SK-N-SH (cell line): ENCODE measurements at regions not wholly inside any gene's neighbourhood (a gene's known extent, or its start where the extent isn't known, plus 50 kb on each side); places are given as distances from the start of the nearest gene placed in this dataset.

Source experiments
- CTCF ChIA-PET: fragments of 300-600, 350-600 bp; formaldehyde crosslinking; extraction: SDS; loops from one replicate; lab custom pipeline; 2021; lab: Yijun Ruan, JAX
- POLR2A ChIA-PET: fragments of 350-600 bp; sonication (Branson Sonifier 250); formaldehyde crosslinking; extraction: SDS; loops from one replicate; lab custom pipeline; 2020; ENCODE audit warnings: antibody characterized with exemption, inconsistent platforms; lab: Yijun Ruan, JAX
- DNase-seq: peaks from one replicate; pipeline ENCODE4 v3.0.0; 2012
- H2AFZ ChIP-seq: fragments of 200-600 bp; sonication (generic); 2 replicates; pipeline ENCODE4 v1.8.1; 2016; ENCODE audit warnings: antibody characterized with exemption, mild to moderate bottlenecking, low read depth
- H3F3A ChIP-seq: fragments of 200-600 bp; sonication (generic); replicated peaks from 2 replicates; pipeline ENCODE3; 2016; ENCODE audit warnings: antibody characterized with exemption, mild to moderate bottlenecking; ENCODE audit not compliant: insufficient read depth
- H3K27ac ChIP-seq, 2 experiments: fragments of 200-500 bp in 1 of 2; fragments of 200-600 bp in 1 of 2; sonication (Bioruptor generic) in 1 of 2; sonication (generic), shearing (Covaris generic) in 1 of 2; 2 replicates each; pipeline versions ENCODE4 v1.5.1 to v1.6.1; 2014 to 2016; ENCODE audit warnings: low read depth in 2 of 2, inconsistent platforms in 1 of 2, low read length in 1 of 2, mild to moderate bottlenecking in 1 of 2, mixed read lengths in 1 of 2
- H3K27me3 ChIP-seq: fragments of 200-600 bp; sonication (generic), shearing (Covaris generic); 2 replicates; pipeline ENCODE4 v1.6.1; 2016; ENCODE audit warnings: mixed run types; ENCODE audit not compliant: insufficient read depth
- H3K36me3 ChIP-seq, 2 experiments: fragments of 200-500 bp in 1 of 2; fragments of 200-600 bp in 1 of 2; sonication (Bioruptor generic) in 1 of 2; sonication (generic) in 1 of 2; replicated peaks in 1 of 2; 2 replicates each; pipeline versions ENCODE3 to v1.5.1; 2014 to 2016; ENCODE audit warnings: low read length in 1 of 2, mild to moderate bottlenecking in 1 of 2; ENCODE audit not compliant: insufficient read depth in 2 of 2, control insufficient read depth in 1 of 2
- H3K4me1 ChIP-seq, 2 experiments: fragments of 200-500 bp in 1 of 2; fragments of 200-600 bp in 1 of 2; sonication (Bioruptor generic) in 1 of 2; sonication (generic), shearing (Covaris generic) in 1 of 2; 2 replicates each; pipeline versions ENCODE4 v1.5.1 to v1.6.1; 2014 to 2016; ENCODE audit warnings: low read depth in 1 of 2, low read length in 1 of 2, mixed run types in 1 of 2; ENCODE audit not compliant: insufficient read depth in 2 of 2, control insufficient read depth in 1 of 2
- H3K4me2 ChIP-seq: fragments of 200-600 bp; sonication (generic), shearing (Covaris generic); 2 replicates; pipeline ENCODE4 v1.6.1; 2017; ENCODE audit warnings: mixed run types
- H3K4me3 ChIP-seq, 2 experiments: fragments of 200-500 bp in 1 of 2; fragments of 200-600 bp in 1 of 2; sonication (Bioruptor generic) in 1 of 2; sonication (generic), shearing (Covaris generic) in 1 of 2; 2 replicates each; pipeline versions ENCODE4 v1.5.1 to v1.8.1; 2014 to 2016; ENCODE audit warnings: low read depth in 2 of 2, inconsistent platforms in 1 of 2, low read length in 1 of 2, mild to moderate bottlenecking in 1 of 2, mixed read lengths in 1 of 2, moderate library complexity in 1 of 2
- H3K79me2 ChIP-seq: fragments of 200-600 bp; sonication (generic); 2 replicates; pipeline ENCODE4 v1.8.1; 2017; ENCODE audit warnings: mild to moderate bottlenecking; ENCODE audit not compliant: insufficient read depth
- H3K9ac ChIP-seq: fragments of 200-600 bp; sonication (generic); 2 replicates; pipeline ENCODE4 v1.6.1; 2017; ENCODE audit warnings: mixed run types
- H3K9me2 ChIP-seq: fragments of 200-600 bp; sonication (generic); 2 replicates; pipeline ENCODE4 v1.6.1; 2017; ENCODE audit warnings: mixed run types
- H3K9me3 ChIP-seq: fragments of 200-600 bp; sonication (generic); 2 replicates; pipeline ENCODE4 v1.6.1; 2017; ENCODE audit warnings: mixed run types, mild to moderate bottlenecking, moderate library complexity
- H4K20me1 ChIP-seq: fragments of 200-600 bp; sonication (generic); 2 replicates; pipeline ENCODE4 v1.6.1; 2017; ENCODE audit warnings: mild to moderate bottlenecking, mixed run types; ENCODE audit not compliant: insufficient read depth
- CHD2 ChIP-seq: fragments of 150-350 bp; IDR thresholded peaks from 2 replicates; pipeline ENCODE4 v1.6.1; 2018; ENCODE audit warnings: low read length; ENCODE audit not compliant: partially characterized antibody
- EZH2phosphoT487 ChIP-seq: fragments of 200-600 bp; sonication (generic); IDR thresholded peaks from 2 replicates; pipeline ENCODE4 v1.6.1; 2017; ENCODE audit warnings: low read depth, mixed run types, mild to moderate bottlenecking, antibody characterized with exemption, moderate library complexity, borderline replicate concordance
- FOXJ3 ChIP-seq: sonication (generic); formaldehyde crosslinking; IDR thresholded peaks from 2 replicates; pipeline ENCODE4 v1.5.1; 2020; ENCODE audit warnings: mild to moderate bottlenecking, missing genetic modification reagents
- GABPA ChIP-seq: IDR thresholded peaks from 2 replicates; pipeline ENCODE4 v1.4.0; 2012; ENCODE audit warnings: low read depth, mild to moderate bottlenecking
- GATA2 ChIP-seq: sonication (generic); formaldehyde crosslinking; IDR thresholded peaks from 2 replicates; pipeline ENCODE4 v1.5.0; 2020; ENCODE audit warnings: mild to moderate bottlenecking, missing genetic modification reagents
- IRF3 ChIP-seq: fragments of 150-350 bp; IDR thresholded peaks from 2 replicates; pipeline ENCODE4 v1.6.1; 2016; ENCODE audit warnings: mild to moderate bottlenecking, low read depth, low read length
- JUND ChIP-seq: IDR thresholded peaks from 2 replicates; pipeline ENCODE4 v1.4.0; 2012
- MXI1 ChIP-seq: IDR thresholded peaks from 2 replicates; pipeline ENCODE4 v1.6.1; 2012; ENCODE audit warnings: mild to moderate bottlenecking, low read depth, low read length, improper control_type of control experiment
- PBX3 ChIP-seq: IDR thresholded peaks from 2 replicates; pipeline ENCODE4; 2012
- RAD21 ChIP-seq: IDR thresholded peaks from 2 replicates; pipeline ENCODE4 v1.6.1; 2012; ENCODE audit warnings: mild to moderate bottlenecking, low read length
- RCOR1 ChIP-seq: fragments of 150-350 bp; IDR thresholded peaks from 2 replicates; pipeline ENCODE4 v1.6.1; 2017; ENCODE audit warnings: antibody characterized with exemption, low read length
- REST ChIP-seq: IDR thresholded peaks from 2 replicates; pipeline ENCODE4 v1.6.1; 2012; ENCODE audit warnings: mild to moderate bottlenecking, low read depth, low read length, moderate library complexity
- SIN3A ChIP-seq: IDR thresholded peaks from 2 replicates; pipeline ENCODE4 v1.6.1; 2012; ENCODE audit warnings: low read depth, mild to moderate bottlenecking, low read length, moderate library complexity, borderline replicate concordance
- TCF12 ChIP-seq: IDR thresholded peaks from 2 replicates; pipeline ENCODE4 v1.4.0; 2012
- TEAD4 ChIP-seq: IDR thresholded peaks from 2 replicates; pipeline ENCODE4 v1.4.0; 2012; ENCODE audit warnings: mild to moderate bottlenecking, borderline replicate concordance; ENCODE audit not compliant: insufficient read depth
- USF1 ChIP-seq: IDR thresholded peaks from 2 replicates; pipeline ENCODE4 v1.4.0; 2012; ENCODE audit warnings: low read depth, borderline replicate concordance
- YY1 ChIP-seq: IDR thresholded peaks from 2 replicates; pipeline ENCODE4 v1.4.0; 2012; ENCODE audit warnings: low read depth, mild to moderate bottlenecking
- WGBS: methylation state at CpG from one replicate; pipeline ENCODE4 v1.1.6; 2017; ENCODE audit warnings: low lambda C conversion rate; 5-methylcytosine and 5-hydroxymethylcytosine counted together
- TF ChIP-seq, protein P1 (sequence below): fragments of 200-600 bp; sonication (generic); IDR thresholded peaks from 2 replicates; pipeline ENCODE4 v1.6.1; 2017; ENCODE audit warnings: antibody characterized with exemption, mild to moderate bottlenecking, moderate library complexity

DNA sequence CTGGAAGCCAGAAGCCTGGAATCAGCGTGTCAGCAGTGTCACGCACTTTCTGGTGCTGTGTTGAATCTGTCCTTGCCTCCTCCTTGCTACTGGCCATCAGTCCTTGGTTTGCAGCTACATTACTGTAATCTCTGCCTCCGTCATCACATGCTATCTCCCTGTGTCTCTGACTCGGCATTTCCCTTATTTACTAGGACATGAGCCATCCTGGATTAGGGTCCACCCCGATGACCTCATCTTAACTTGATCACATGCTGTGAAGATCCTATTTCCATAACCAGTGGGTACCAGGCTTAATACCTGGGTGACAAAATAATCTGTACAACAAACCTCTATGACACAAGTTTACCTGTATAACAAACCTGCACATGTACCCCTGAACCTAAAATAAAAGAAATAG lies 518.0 kb upstream of the KLF6 start (continued):
- no peak for TF ChIP-seq REST

DNA sequence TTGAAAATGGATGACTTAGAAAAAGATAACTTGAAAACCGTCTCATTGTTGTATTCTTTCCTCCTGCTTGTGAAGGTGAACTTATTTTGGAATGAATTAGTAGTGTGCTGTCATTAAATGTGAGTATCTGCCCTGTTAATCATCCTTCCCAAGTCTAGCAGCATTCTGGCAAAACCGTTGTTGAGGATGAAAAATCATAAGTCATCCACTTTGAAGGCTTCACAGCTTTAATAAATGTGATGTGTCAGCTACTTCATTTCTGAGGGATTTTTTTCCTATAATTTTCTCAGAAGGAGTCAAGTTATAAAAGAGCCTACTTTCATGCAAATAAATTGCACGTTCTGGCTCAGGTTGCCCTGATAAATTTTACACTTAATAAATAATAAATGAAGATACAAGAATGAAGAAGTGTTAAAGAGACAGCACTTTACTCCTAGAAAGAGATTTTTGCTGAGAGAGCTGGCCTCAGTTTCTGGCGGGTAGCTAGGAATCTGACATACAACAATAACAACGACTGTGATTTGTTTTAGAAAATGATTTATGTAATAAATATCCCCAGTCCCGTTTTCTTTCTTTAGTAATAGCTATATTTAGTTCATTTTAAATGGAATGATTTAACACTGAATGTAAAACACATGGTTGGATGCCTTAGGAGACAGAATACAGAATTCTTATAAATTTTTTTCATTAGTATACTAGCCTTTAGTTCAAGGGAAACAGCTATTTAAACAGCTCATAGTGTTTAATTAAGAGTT lies 516.5 kb upstream of the KLF6 start:
- 62% methylated on average over 6 of the region's 6 CpGs for WGBS
- DNase-seq: no peak
- TF ChIP-seq EZH2phosphoT487: no peak
- no peak for TF ChIP-seq TCF12
- TF ChIP-seq TEAD4: no peak
- no peak for TF ChIP-seq IRF3
- TF ChIP-seq GATA2: no peak
- TF ChIP-seq MXI1: no peak
- TF ChIP-seq USF1: no peak
- TF ChIP-seq YY1: no peak
- TF ChIP-seq JUND: no peak
- TF ChIP-seq GABPA: no peak
- no peak for TF ChIP-seq FOXJ3 (CRISPR knock-in tag)
- TF ChIP-seq, protein P1, sequence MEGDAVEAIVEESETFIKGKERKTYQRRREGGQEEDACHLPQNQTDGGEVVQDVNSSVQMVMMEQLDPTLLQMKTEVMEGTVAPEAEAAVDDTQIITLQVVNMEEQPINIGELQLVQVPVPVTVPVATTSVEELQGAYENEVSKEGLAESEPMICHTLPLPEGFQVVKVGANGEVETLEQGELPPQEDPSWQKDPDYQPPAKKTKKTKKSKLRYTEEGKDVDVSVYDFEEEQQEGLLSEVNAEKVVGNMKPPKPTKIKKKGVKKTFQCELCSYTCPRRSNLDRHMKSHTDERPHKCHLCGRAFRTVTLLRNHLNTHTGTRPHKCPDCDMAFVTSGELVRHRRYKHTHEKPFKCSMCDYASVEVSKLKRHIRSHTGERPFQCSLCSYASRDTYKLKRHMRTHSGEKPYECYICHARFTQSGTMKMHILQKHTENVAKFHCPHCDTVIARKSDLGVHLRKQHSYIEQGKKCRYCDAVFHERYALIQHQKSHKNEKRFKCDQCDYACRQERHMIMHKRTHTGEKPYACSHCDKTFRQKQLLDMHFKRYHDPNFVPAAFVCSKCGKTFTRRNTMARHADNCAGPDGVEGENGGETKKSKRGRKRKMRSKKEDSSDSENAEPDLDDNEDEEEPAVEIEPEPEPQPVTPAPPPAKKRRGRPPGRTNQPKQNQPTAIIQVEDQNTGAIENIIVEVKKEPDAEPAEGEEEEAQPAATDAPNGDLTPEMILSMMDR: no peak
- no peak for TF ChIP-seq SIN3A
- no peak for TF ChIP-seq RCOR1
- no peak for TF ChIP-seq CHD2
- TF ChIP-seq RAD21: no peak
- no peak for TF ChIP-seq PBX3

More for the DNA sequence above, 516.5 kb upstream of the KLF6 start:
- H2AFZ ChIP-seq: no peak overlapping the region
- H3K27ac ChIP-seq: no peak overlapping the region
- ChIA-PET CTCF (interaction anchor here (1.3 to 1.4 kb wide), 2 partner anchors 22 to 548 kb away, joined by 3 to 5 read pairs; no protein-coding TSS in a partner anchor), POLR2A (no interaction called here)
- H3K9me3 ChIP-seq: no peaks in the 10 kb centered on the region
- H4K20me1 ChIP-seq: no peaks in the 10 kb centered on the region
- H3F3A ChIP-seq: no peaks in the 10 kb centered on the region
- H3K4me3 ChIP-seq: no peak overlapping the region
- H3K9ac ChIP-seq: no peak overlapping the region
- H3K4me2 ChIP-seq: no peak overlapping the region
- no peaks in the 10 kb centered on the region for H3K27me3 ChIP-seq
- H3K4me1 ChIP-seq: no peaks in the 10 kb centered on the region
- no peaks in the 10 kb centered on the region for H3K79me2 ChIP-seq
- H3K9me2 ChIP-seq: no peaks in the 10 kb centered on the region
- no peaks in the 10 kb centered on the region for H3K36me3 ChIP-seq
